Endothelial cell of umbilical vein (primary cell): ENCODE measurements at regions not wholly inside any gene's neighbourhood (a gene's known extent, or its start where the extent isn't known, plus 50 kb on each side); places are given as distances from the start of the nearest gene placed in this dataset.

Experiments used
- BruUV-seq: library from RNA; stranded (reverse); fragments of 400-500 nt; replicated peaks from 2 replicates; lab custom pipeline; 2021; lab: Mats Ljungman, UMichigan
- CTCF ChIA-PET: fragments of 300-600, 350-600 bp; sonication (Branson Sonifier 250); formaldehyde crosslinking; loops from one replicate; lab custom pipeline; 2021; ENCODE audit warnings: antibody characterized with exemption, inconsistent platforms; lab: Charles Lee
- POLR2A ChIA-PET: fragments of 300-600, 350-600 bp; sonication (Branson Sonifier 250); formaldehyde crosslinking; loops from one replicate; lab custom pipeline; 2021; ENCODE audit warnings: antibody characterized with exemption, inconsistent platforms; lab: Charles Lee
- DNase-seq: peaks from one replicate; pipeline ENCODE4 v3.0.0-alpha.2; 2011; ENCODE audit warnings: low read depth, low spot score
- FAIRE-seq: peaks from 2 replicates; lab custom pipeline; 2011; peaks lifted over from hg19 to GRCh38; lab: Jason Lieb, UNC
- H2AFZ ChIP-seq: 2 replicates; pipeline ENCODE4 v1.6.0; 2012; ENCODE audit warnings: low read depth, low read length, control low read depth, inconsistent platforms
- H3K27ac ChIP-seq: 2 replicates; pipeline ENCODE4 v1.5.1; 2011; ENCODE audit warnings: low read depth, mild to moderate bottlenecking, control low read depth, low read length, moderate library complexity; ENCODE audit not compliant: insufficient read depth
- H3K27me3 ChIP-seq, 2 experiments: 2 replicates each; pipeline versions ENCODE4 v1.6.0 to v1.6.1; 2011; ENCODE audit warnings: low read length in 2 of 2, mixed read lengths in 1 of 2; ENCODE audit not compliant: control insufficient read depth in 2 of 2, insufficient read depth in 2 of 2
- H3K36me3 ChIP-seq, 2 experiments: 2 replicates in 1 of 2; 3 replicates in 1 of 2; pipeline ENCODE4 v1.5.1; 2011; ENCODE audit warnings: low read length in 2 of 2, mild to moderate bottlenecking in 1 of 2, moderate library complexity in 1 of 2; ENCODE audit not compliant: control insufficient read depth in 2 of 2, insufficient read depth in 2 of 2; ENCODE audit errors: extremely low read depth in 1 of 2
- H3K4me1 ChIP-seq: 3 replicates; pipeline ENCODE4 v1.5.1; 2011; ENCODE audit warnings: mild to moderate bottlenecking, low read length; ENCODE audit not compliant: control insufficient read depth, insufficient read depth; ENCODE audit errors: extremely low read depth
- H3K4me2 ChIP-seq: 2 replicates; pipeline ENCODE4 v1.6.1; 2011; ENCODE audit warnings: low read length, control low read depth, mixed read lengths; ENCODE audit not compliant: insufficient read depth
- H3K4me3 ChIP-seq, 3 experiments: fragments of 200-600 bp in 1 of 3; sonication (generic), shearing (Covaris generic) in 1 of 3; replicated peaks in 1 of 3; 2 replicates each; pipeline ENCODE4 v1.5.1; 2011 to 2016; ENCODE audit warnings: control low read depth in 3 of 3, low read length in 3 of 3, mild to moderate bottlenecking in 2 of 3, inconsistent platforms in 1 of 3, low read depth in 1 of 3, moderate library complexity in 1 of 3; ENCODE audit not compliant: insufficient read depth in 1 of 3
- H3K79me2 ChIP-seq: 2 replicates; pipeline ENCODE4 v1.6.0; 2012; ENCODE audit warnings: low read length, inconsistent platforms; ENCODE audit not compliant: control insufficient read depth, insufficient read depth
- H3K9ac ChIP-seq: replicated peaks from 2 replicates; pipeline ENCODE3; 2011; ENCODE audit warnings: low read length, control low read depth; ENCODE audit not compliant: insufficient read depth; ENCODE audit errors: extremely low read depth
- H3K9me1 ChIP-seq: replicated peaks from 3 replicates; pipeline ENCODE4 v1.6.0; 2011; ENCODE audit warnings: mild to moderate bottlenecking, low read length; ENCODE audit not compliant: control insufficient read depth, insufficient read depth; ENCODE audit errors: extremely low read depth
- H3K9me3 ChIP-seq: replicated peaks from 2 replicates; pipeline ENCODE4 v1.5.1; 2012; ENCODE audit warnings: low read length, inconsistent platforms; ENCODE audit not compliant: control insufficient read depth, insufficient read depth
- H4K20me1 ChIP-seq: replicated peaks from 2 replicates; pipeline ENCODE3; 2011; ENCODE audit warnings: mild to moderate bottlenecking, low read length; ENCODE audit not compliant: control insufficient read depth, insufficient read depth; ENCODE audit errors: extremely low read depth
- CTCF ChIP-seq, 2 donors: IDR thresholded peaks; 1 replicate in 1 of 2; 2 replicates in 1 of 2; pipeline ENCODE4 v1.5.1; 2011; ENCODE audit warnings: low read length in 2 of 2, mild to moderate bottlenecking in 2 of 2, moderate library complexity in 2 of 2, control low read depth in 1 of 2, inconsistent platforms in 1 of 2, low read depth in 1 of 2; ENCODE audit not compliant: insufficient read depth in 1 of 2; ENCODE audit errors: extremely low read depth in 1 of 2
- EZH2 ChIP-seq: IDR thresholded peaks from 2 replicates; pipeline ENCODE4 v1.6.1; 2012; ENCODE audit warnings: borderline replicate concordance, low read depth, mild to moderate bottlenecking, moderate library complexity, low read length, inconsistent platforms; ENCODE audit not compliant: severe bottlenecking
- FOS ChIP-seq: IDR thresholded peaks from 2 replicates; pipeline ENCODE4 v1.6.1; 2011; ENCODE audit warnings: mild to moderate bottlenecking, low read length, moderate library complexity, borderline replicate concordance; ENCODE audit not compliant: insufficient read depth
- GATA2 ChIP-seq: IDR thresholded peaks from 2 replicates; pipeline ENCODE4 v1.7.0; 2011; ENCODE audit warnings: low read depth, mild to moderate bottlenecking, moderate library complexity, mixed read lengths, low read length; ENCODE audit not compliant: insufficient read length, insufficient read depth
- JUN ChIP-seq: IDR thresholded peaks from 2 replicates; pipeline ENCODE4 v1.6.1; 2011; ENCODE audit warnings: borderline replicate concordance, low read depth; ENCODE audit not compliant: insufficient read length, insufficient read depth
- MAX ChIP-seq: IDR thresholded peaks from 2 replicates; pipeline ENCODE4 v1.6.1; 2011; ENCODE audit not compliant: insufficient read depth, insufficient read length
- MYC ChIP-seq: IDR thresholded peaks from one replicate; pipeline ENCODE4 v1.6.1; 2011; ENCODE audit warnings: mild to moderate bottlenecking, low read depth, low read length
- POLR2A ChIP-seq: IDR thresholded peaks from 2 replicates; pipeline ENCODE4 v1.6.1; 2012; ENCODE audit warnings: low read depth, mild to moderate bottlenecking, control low read depth, low read length
- POLR2AphosphoS5 ChIP-seq: IDR thresholded peaks from 2 replicates; pipeline ENCODE4 v1.6.1; 2012; ENCODE audit warnings: low read depth, mild to moderate bottlenecking, control low read depth, low read length, moderate library complexity; ENCODE audit not compliant: insufficient read depth
- dilution Hi-C: fragments of 300-500 bp; cut with MboI; formaldehyde crosslinking; loops from one replicate; pipeline ENCODE4 v1.15.0; 2019; ENCODE audit warnings: low sequenced_read_pairs; ENCODE audit not compliant: extremely low pct_ligation_motif_present
- intact Hi-C: fragments of 100-400 bp; cut with micrococcal nuclease; formaldehyde crosslinking; loops from one replicate; pipeline ENCODE4 v1.10.0; 2022

- peaks cover 6% of the 10 kb centered on the region for H3K4me1 ChIP-seq
- ChIA-PET CTCF (no interaction called here), POLR2A (no interaction called here)
- DNase-seq (no peak), FAIRE-seq (no peak)
- H3K9me3 ChIP-seq: no peaks in the 10 kb centered on the region
- H3K27me3 ChIP-seq: no peaks in the 10 kb centered on the region
- dilution Hi-C loops (no loop called here), intact Hi-C loops (no loop called here)
- BruUV-seq: no TSS peak
- no peaks in the 10 kb centered on the region for H3K36me3 ChIP-seq
- no peak overlapping the region for H3K4me2 ChIP-seq
- no peaks in the 10 kb centered on the region for H3K9me1 ChIP-seq
- no peak overlapping the region for H3K27ac ChIP-seq
- no peak overlapping the region for H3K4me3 ChIP-seq
- TF ChIP-seq POLR2AphosphoS5 (no peak), MYC (no peak), GATA2 (no peak), CTCF (IDR thresholded peaks at IDR 0.05; ENCODE audit: extremely low read depth in 1 of 2, insufficient read depth in 1 of 2, low read depth in 1 of 2, low read length in 2 of 2) (no peak)
- no peaks in the 10 kb centered on the region for H4K20me1 ChIP-seq
- H2AFZ ChIP-seq: no peak overlapping the region
- H3K79me2 ChIP-seq: no peaks in the 10 kb centered on the region
- H3K9ac ChIP-seq: no peak overlapping the region
These were observed 1541.7 kb upstream of the CDH8 start for GRCh38 chr16:63577891-63578290.

- H3K9me3 ChIP-seq: no peaks in the 10 kb centered on the region
- dilution Hi-C loops: no loop called here
- FAIRE-seq (no peak), DNase-seq (no peak)
- no peaks in the 10 kb centered on the region for H3K36me3 ChIP-seq
- no peaks in the 10 kb centered on the region for H3K79me2 ChIP-seq
- H3K9ac ChIP-seq: no peak overlapping the region
- ChIA-PET CTCF (no interaction called here), POLR2A (interaction anchor here (0.6 kb wide), 1 partner anchor 96 kb away, joined by 4 read pairs; no protein-coding TSS in a partner anchor)
- H3K9me1 ChIP-seq: no peaks in the 10 kb centered on the region
- H3K4me3 ChIP-seq: no peak overlapping the region
- no peak overlapping the region for H3K27ac ChIP-seq
- no peaks in the 10 kb centered on the region for H3K27me3 ChIP-seq
- no peaks in the 10 kb centered on the region for H4K20me1 ChIP-seq
- BruUV-seq: no TSS peak
- no peak overlapping the region for H2AFZ ChIP-seq
- H3K4me2 ChIP-seq: no peak overlapping the region
- peaks cover 6% of the 10 kb centered on the region for H3K4me1 ChIP-seq
- TF ChIP-seq POLR2A: no peak
- no peak for TF ChIP-seq POLR2AphosphoS5
- no peak for TF ChIP-seq EZH2
- no peak for TF ChIP-seq FOS
- TF ChIP-seq JUN: no peak
- TF ChIP-seq MAX: no peak
- TF ChIP-seq MYC: no peak
- no peak for TF ChIP-seq GATA2
- no peak for TF ChIP-seq CTCF (IDR thresholded peaks at IDR 0.05; ENCODE audit: extremely low read depth in 1 of 2, insufficient read depth in 1 of 2, low read depth in 1 of 2, low read length in 2 of 2)
- intact Hi-C loops: no loop called here
These were observed 1538.8 kb upstream of the CDH8 start for GRCh38 chr16:63575041-63575440.
